A549 (cell line): ENCODE measurements at regions not wholly inside any gene's neighbourhood (a gene's known extent, or its start where the extent isn't known, plus 50 kb on each side); places are given as distances from the start of the nearest gene placed in this dataset.

Source experiments
- BCL3 ChIP-seq: fragments of >200 bp; sonication (Bioruptor Twin); formaldehyde crosslinking; IDR thresholded peaks from 3 replicates; pipeline ENCODE4 v1.6.1; 2016
- EHF ChIP-seq: fragments of 250-450 bp; sonication (Bioruptor Pico); IDR thresholded peaks from 2 replicates; pipeline ENCODE4 v1.5.0; 2020; ENCODE audit warnings: mild to moderate bottlenecking
- EHMT2 ChIP-seq: fragments of 200-600 bp; sonication (generic); IDR thresholded peaks from 2 replicates; pipeline ENCODE4 v1.6.1; 2016; ENCODE audit warnings: antibody characterized with exemption, low read depth, mild to moderate bottlenecking, moderate library complexity
- FOSL2 ChIP-seq, 2 experiments: fragments of 450-650 bp in 1 of 2; fragments of >200 bp in 1 of 2; sonication (Bioruptor Twin) in 1 of 2; formaldehyde crosslinking; IDR thresholded peaks; 2 replicates each; pipeline versions ENCODE4 v1.5.0 to v1.6.1; 2016 to 2020; ENCODE audit warnings: mild to moderate bottlenecking in 1 of 2, moderate library complexity in 1 of 2
- FOXS1 ChIP-seq: fragments of 250-450 bp; sonication (Bioruptor Pico); IDR thresholded peaks from 2 replicates; pipeline ENCODE4 v1.5.0; 2020; ENCODE audit warnings: mild to moderate bottlenecking, moderate library complexity
- HES2 ChIP-seq: fragments of >200 bp; sonication (Bioruptor Twin); formaldehyde crosslinking; IDR thresholded peaks from 2 replicates; pipeline ENCODE4 v1.6.1; 2016
- HEYL ChIP-seq: fragments of 250-450 bp; sonication (Bioruptor Pico); IDR thresholded peaks from 2 replicates; pipeline ENCODE4 v1.8.0; 2021; ENCODE audit warnings: mild to moderate bottlenecking, moderate library complexity
- HMGXB4 ChIP-seq: fragments of 250-450 bp; sonication (Bioruptor Pico); IDR thresholded peaks from 2 replicates; pipeline ENCODE4 v1.5.0; 2021; ENCODE audit warnings: mild to moderate bottlenecking, moderate library complexity, borderline replicate concordance
- HOXB5 ChIP-seq: fragments of 250-450 bp; sonication (Bioruptor Pico); IDR thresholded peaks from 2 replicates; pipeline ENCODE4 v1.5.0; 2020; ENCODE audit warnings: mild to moderate bottlenecking, moderate library complexity
- KDM1A ChIP-seq: fragments of 200-600 bp; sonication (generic); IDR thresholded peaks from 2 replicates; pipeline ENCODE4 v1.6.1; 2016; ENCODE audit warnings: low read depth, mild to moderate bottlenecking
- MAFK ChIP-seq: fragments of 450-650 bp; IDR thresholded peaks from 2 replicates; pipeline ENCODE4 v1.6.1; 2014; ENCODE audit not compliant: partially characterized antibody
- MYC ChIP-seq: IDR thresholded peaks from 2 replicates; pipeline ENCODE4 v1.6.1; 2012; ENCODE audit warnings: mild to moderate bottlenecking, inconsistent platforms, low read length, improper control_type of control experiment, borderline replicate concordance
- NFE2L2 ChIP-seq: fragments of 150-350 bp; conservative IDR thresholded peaks from 2 replicates; pipeline ENCODE4 v1.6.1; 2014; ENCODE audit warnings: low read length
- NPAS2 ChIP-seq: fragments of 250-450 bp; sonication (Bioruptor Pico); IDR thresholded peaks from 2 replicates; pipeline ENCODE4 v1.8.0; 2022; ENCODE audit warnings: mild to moderate bottlenecking, moderate library complexity, borderline replicate concordance
- POLR2A ChIP-seq: IDR thresholded peaks from 2 replicates; pipeline ENCODE4 v1.6.1; 2012; ENCODE audit warnings: mild to moderate bottlenecking, low read length
- POLR2AphosphoS2 ChIP-seq: conservative IDR thresholded peaks from 2 replicates; pipeline ENCODE4 v1.6.1; 2012; ENCODE audit warnings: low read length, improper control_type of control experiment, inconsistent platforms
- RAD21 ChIP-seq, 2 experiments: fragments of >200 bp in 1 of 2; sonication (Bioruptor Twin) in 1 of 2; formaldehyde crosslinking in 1 of 2; IDR thresholded peaks in 1 of 2; conservative IDR thresholded peaks in 1 of 2; 2 replicates in 1 of 2; 3 replicates in 1 of 2; pipeline ENCODE4 v1.6.1; 2012 to 2018; ENCODE audit warnings: inconsistent platforms in 1 of 2
- RARB ChIP-seq: fragments of 250-450 bp; sonication (Bioruptor Pico); IDR thresholded peaks from 2 replicates; pipeline ENCODE4 v1.8.0; 2021; ENCODE audit warnings: mild to moderate bottlenecking, moderate library complexity
- RCOR1 ChIP-seq: fragments of 150-350 bp; IDR thresholded peaks from 2 replicates; pipeline ENCODE4 v1.6.1; 2014; ENCODE audit warnings: antibody characterized with exemption, low read length, low read depth
- REST ChIP-seq: fragments of 200-600 bp; sonication (generic); IDR thresholded peaks from 2 replicates; pipeline ENCODE4 v1.6.1; 2016; ENCODE audit warnings: antibody characterized with exemption, mild to moderate bottlenecking, moderate library complexity
- RNF2 ChIP-seq: fragments of 200-600 bp; sonication (generic); IDR thresholded peaks from 2 replicates; pipeline ENCODE4 v1.6.1; 2016; ENCODE audit warnings: low read depth, mild to moderate bottlenecking, antibody characterized with exemption, moderate library complexity, borderline replicate concordance
- SMC3 ChIP-seq: fragments of >200 bp; sonication (Bioruptor Twin); formaldehyde crosslinking; IDR thresholded peaks from 3 replicates; pipeline ENCODE4 v1.6.1; 2018; ENCODE audit warnings: inconsistent platforms
- SREBF2 ChIP-seq: fragments of 450-650 bp; IDR thresholded peaks from 2 replicates; pipeline ENCODE4 v1.6.1; 2014; ENCODE audit warnings: mild to moderate bottlenecking, moderate library complexity
- ZC3H11A ChIP-seq: fragments of 450-650 bp; IDR thresholded peaks from 2 replicates; pipeline ENCODE4 v1.6.1; 2014; ENCODE audit warnings: antibody characterized with exemption, mild to moderate bottlenecking
- ZFP36 ChIP-seq: fragments of 450-650 bp; IDR thresholded peaks from 2 replicates; pipeline ENCODE4 v1.6.1; 2014; ENCODE audit warnings: borderline replicate concordance; ENCODE audit not compliant: partially characterized antibody
- ZNF302 ChIP-seq: fragments of 250-450 bp; sonication (Bioruptor Pico); IDR thresholded peaks from 2 replicates; pipeline ENCODE4 v1.9.0; 2021; ENCODE audit warnings: inconsistent platforms, mild to moderate bottlenecking, moderate library complexity

GRCh38 chr5:17118631-17119030 lies 98.8 kb upstream of the BASP1 start (continued):
- peak; percentile 83 for TF ChIP-seq FOSL2 (IDR thresholded peaks at IDR 0.05)
- TF ChIP-seq FOSL2 (CRISPR knock-in tag; IDR thresholded peaks at IDR 0.05): peak; percentile 98
- TF ChIP-seq KDM1A: no peak
- TF ChIP-seq RNF2: no peak
- TF ChIP-seq NPAS2: no peak
- no peak for TF ChIP-seq EHMT2
- no peak for TF ChIP-seq EHF (CRISPR knock-in tag)
- no peak for TF ChIP-seq ZC3H11A
- no peak for TF ChIP-seq HMGXB4 (CRISPR knock-in tag)
- TF ChIP-seq RCOR1: no peak
- TF ChIP-seq SMC3: 0 out of 3 replicates have a peak, but pooled peaks have one; percentile 10
- TF ChIP-seq RARB (CRISPR knock-in tag): no peak
- TF ChIP-seq ZNF302: no peak
- TF ChIP-seq HES2: no peak
- TF ChIP-seq NFE2L2: no peak
- no peak for TF ChIP-seq SREBF2
- TF ChIP-seq HEYL (CRISPR knock-in tag): no peak
- no peak for TF ChIP-seq RAD21 (conservative IDR thresholded peaks at IDR 0.05 in 1 of 2, IDR thresholded peaks at IDR 0.05 in 1 of 2)
- TF ChIP-seq HOXB5 (CRISPR knock-in tag): peak; percentile 27; the same call in 1 of the 2 replicates
- no peak for TF ChIP-seq ZFP36
- TF ChIP-seq MAFK: peak; percentile 47
- no peak for TF ChIP-seq REST
- TF ChIP-seq MYC: no peak
- no peak for TF ChIP-seq POLR2AphosphoS2
- no peak for TF ChIP-seq FOXS1 (CRISPR knock-in tag)
- no peak for TF ChIP-seq BCL3
- no peak for TF ChIP-seq POLR2A
